ENCODE measurements at regions not wholly inside any gene's neighbourhood (a gene's known extent, or its start where the extent isn't known, plus 50 kb on each side); places are given as distances from the start of the nearest gene placed in this dataset.

DNA sequence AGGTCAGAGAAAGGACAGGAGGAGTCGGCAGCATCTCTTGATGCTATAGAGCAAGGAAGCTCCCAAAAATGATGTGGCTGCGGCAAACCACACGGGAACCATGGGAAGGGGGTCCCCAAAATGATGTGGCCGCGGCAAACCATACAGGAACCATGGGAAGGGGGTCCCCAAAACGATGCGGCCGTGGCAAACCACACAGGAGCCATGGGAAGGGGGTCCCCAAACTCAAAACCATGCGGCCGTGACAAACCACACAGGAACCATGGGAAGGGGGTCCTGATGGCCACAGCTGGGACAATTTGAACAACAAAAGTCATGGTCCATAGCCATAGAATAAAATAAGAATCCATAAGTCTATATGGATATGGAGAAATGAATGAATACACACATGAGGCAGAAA, 58.4 kb upstream of the GLI2 start:
- no peaks in the 10 kb centered on the region for H3K9me3 ChIP-seq (ENCODE audit: control insufficient read depth, low read length)
- intact Hi-C loops (cut with DNase I) = loop anchor here in 2 of 4 donors (5.0 to 10.0 kb wide), 3 partner anchors 122 to 330 kb away; partner anchors contain the start of gene INHBB (in 1 of the 2)
- H3K4me1 ChIP-seq (ENCODE audit: control insufficient read depth, insufficient read depth, low read length) = no peaks in the 10 kb centered on the region
- no peaks in the 10 kb centered on the region for H3K27me3 ChIP-seq (ENCODE audit: control insufficient read depth, insufficient read depth)
- 87% methylated on average over 10 of the region's 10 CpGs for WGBS
- DNase-seq (no peak), ATAC-seq (no peak)
- H3K4me3 ChIP-seq (ENCODE audit: low read length) = no peak overlapping the region
- H3K27ac ChIP-seq (ENCODE audit: low read length) = no peak overlapping the region

DNA sequence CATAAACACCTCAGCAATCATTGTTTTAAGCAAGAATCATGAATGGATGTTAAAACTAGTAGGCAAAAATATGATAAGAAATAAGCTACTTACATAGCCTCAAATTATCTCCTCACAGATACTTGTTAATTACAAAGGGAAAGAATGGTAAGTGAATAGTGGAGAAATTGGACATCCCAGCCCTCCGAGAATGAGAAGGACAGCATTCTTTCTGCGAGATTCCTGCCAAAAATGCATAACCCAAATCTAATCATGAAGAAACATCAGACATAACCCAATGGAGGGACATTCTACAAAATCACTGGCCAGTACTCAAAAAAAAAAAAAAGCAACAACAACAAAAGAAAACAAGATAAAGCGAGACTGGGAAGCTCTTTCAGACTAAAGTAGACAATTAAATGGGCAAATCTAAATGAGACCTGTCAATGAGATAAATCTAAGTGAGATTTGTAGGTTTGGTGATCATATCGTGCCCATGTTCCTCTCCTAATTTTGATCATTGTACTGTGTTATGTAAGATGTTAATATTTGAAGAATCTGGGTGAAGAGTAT, 57.9 kb upstream of the GLI2 start:
- intact Hi-C loops (cut with DNase I) = loop anchor here in 2 of 4 donors (2.0 to 10.0 kb wide), 4 partner anchors 123 to 335 kb away; partner anchors contain the start of gene INHBB (in 1 of the 2)

DNA sequence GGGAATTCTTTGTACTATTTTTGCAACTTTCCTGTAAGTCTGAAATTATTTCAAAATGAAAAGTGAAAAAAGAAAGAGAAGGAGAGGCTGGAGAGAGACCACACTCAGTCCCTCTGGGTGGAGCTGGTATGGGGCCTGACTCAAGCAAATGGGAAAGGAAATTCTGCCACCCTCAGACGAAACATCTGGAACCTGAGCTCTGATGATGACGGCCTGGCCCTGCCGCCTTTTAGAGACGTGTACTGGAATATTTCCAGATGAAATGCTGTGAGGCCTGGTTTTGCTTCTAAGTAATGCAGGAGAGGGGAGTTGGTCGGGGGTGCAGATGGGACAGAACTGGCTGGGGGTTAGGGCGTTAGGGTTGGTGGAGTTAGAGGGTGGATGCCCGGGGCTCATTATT, 57.4 kb upstream of the GLI2 start:
- Histone ChIP-seq H3K27me3 (ENCODE audit: control insufficient read depth, insufficient read depth) (no peaks in the 10 kb centered on the region), H3K4me3 (ENCODE audit: low read length) (no peak overlapping the region), H3K9me3 (ENCODE audit: control insufficient read depth, low read length) (no peaks in the 10 kb centered on the region), H3K4me1 (ENCODE audit: control insufficient read depth, insufficient read depth, low read length) (no peaks in the 10 kb centered on the region), H3K27ac (ENCODE audit: low read length) (no peak overlapping the region)
- WGBS = 52% methylated on average over 7 of the region's 7 CpGs
- DNase-seq (no peak), ATAC-seq (no peak)
- intact Hi-C loops (cut with DNase I) = loop anchor here in 2 of 4 donors (2.0 to 10.0 kb wide), 4 partner anchors 123 to 335 kb away; partner anchors contain the start of gene INHBB (in 1 of the 2)

More for the DNA sequence above, 57.9 kb upstream of the GLI2 start:
- ATAC-seq (no peak), DNase-seq (no peak)
- H3K4me3 ChIP-seq (ENCODE audit: low read length) = no peak overlapping the region
- WGBS = 67% methylated on average over 4 of the region's 4 CpGs
- no peaks in the 10 kb centered on the region for H3K4me1 ChIP-seq (ENCODE audit: control insufficient read depth, insufficient read depth, low read length)
- no peaks in the 10 kb centered on the region for H3K9me3 ChIP-seq (ENCODE audit: control insufficient read depth, low read length)
- no peak overlapping the region for H3K27ac ChIP-seq (ENCODE audit: low read length)
- H3K27me3 ChIP-seq (ENCODE audit: control insufficient read depth, insufficient read depth) = no peaks in the 10 kb centered on the region

DNA sequence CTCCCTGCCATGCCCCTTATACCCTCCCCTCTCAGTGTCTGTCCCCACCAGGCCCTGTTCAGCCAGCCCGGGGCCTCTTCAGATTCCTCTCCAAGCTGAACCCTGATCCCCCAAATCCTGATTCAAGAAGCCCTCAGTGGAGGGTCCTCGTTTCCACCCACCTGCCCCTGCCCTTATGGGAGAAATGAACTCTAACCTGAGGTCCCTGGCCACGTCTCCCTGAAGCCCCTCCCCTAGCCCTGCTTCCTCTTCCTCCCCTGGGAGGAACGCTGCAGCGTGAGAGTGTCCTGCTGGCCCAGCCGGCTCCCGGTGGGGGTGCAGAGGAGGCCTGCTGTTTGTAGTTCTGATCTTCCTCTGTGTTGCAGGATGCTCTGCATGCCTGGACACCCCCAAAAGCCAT, 56.7 kb upstream of the GLI2 start:
- Histone ChIP-seq H3K4me1 (ENCODE audit: control insufficient read depth, insufficient read depth, low read length) (no peaks in the 10 kb centered on the region), H3K9me3 (ENCODE audit: control insufficient read depth, low read length) (no peaks in the 10 kb centered on the region), H3K27ac (ENCODE audit: low read length) (no peak overlapping the region), H3K4me3 (ENCODE audit: low read length) (no peak overlapping the region), H3K27me3 (ENCODE audit: control insufficient read depth, insufficient read depth) (no peaks in the 10 kb centered on the region)
- DNase-seq (no peak), ATAC-seq (no peak)
- WGBS = 65% methylated on average over 7 of the region's 7 CpGs
- intact Hi-C loops (cut with DNase I) = loop anchor here in 2 of 4 donors (2.0 to 10.0 kb wide), 4 partner anchors 124 to 336 kb away; partner anchors contain the start of gene INHBB (in 1 of the 2)

DNA sequence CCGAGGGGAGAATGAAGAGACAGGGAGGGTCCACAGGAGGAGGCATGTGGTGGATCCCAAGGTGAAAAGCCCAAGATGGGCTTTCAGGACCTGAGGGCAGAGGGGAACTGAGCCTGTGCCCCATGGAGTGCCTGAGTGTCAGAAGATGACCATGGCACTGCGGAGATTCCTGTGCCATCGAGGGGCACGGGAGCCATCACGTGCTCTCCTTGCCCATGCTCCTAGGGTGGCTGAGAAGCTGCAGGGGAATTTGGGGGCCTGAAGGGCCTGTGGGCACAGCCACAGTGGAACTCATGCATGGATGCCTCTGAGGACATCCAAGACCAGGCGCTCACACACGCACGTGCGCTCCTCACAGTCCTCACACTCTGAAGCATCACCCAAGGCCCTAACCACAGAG, 56.1 kb upstream of the GLI2 start:
- no peaks in the 10 kb centered on the region for H3K9me3 ChIP-seq (ENCODE audit: control insufficient read depth, low read length)
- ATAC-seq (no peak), DNase-seq (no peak)
- H3K4me3 ChIP-seq (ENCODE audit: low read length) = no peak overlapping the region
- 96% methylated on average over 9 of the region's 9 CpGs for WGBS
- no peaks in the 10 kb centered on the region for H3K4me1 ChIP-seq (ENCODE audit: control insufficient read depth, insufficient read depth, low read length)
- no peaks in the 10 kb centered on the region for H3K27me3 ChIP-seq (ENCODE audit: control insufficient read depth, insufficient read depth)
- intact Hi-C loops (cut with DNase I) = loop anchor here in 2 of 4 donors (2.0 to 10.0 kb wide), 4 partner anchors 125 to 337 kb away; partner anchors contain the start of gene INHBB (in 1 of the 2)
- no peak overlapping the region for H3K27ac ChIP-seq (ENCODE audit: low read length)

DNA sequence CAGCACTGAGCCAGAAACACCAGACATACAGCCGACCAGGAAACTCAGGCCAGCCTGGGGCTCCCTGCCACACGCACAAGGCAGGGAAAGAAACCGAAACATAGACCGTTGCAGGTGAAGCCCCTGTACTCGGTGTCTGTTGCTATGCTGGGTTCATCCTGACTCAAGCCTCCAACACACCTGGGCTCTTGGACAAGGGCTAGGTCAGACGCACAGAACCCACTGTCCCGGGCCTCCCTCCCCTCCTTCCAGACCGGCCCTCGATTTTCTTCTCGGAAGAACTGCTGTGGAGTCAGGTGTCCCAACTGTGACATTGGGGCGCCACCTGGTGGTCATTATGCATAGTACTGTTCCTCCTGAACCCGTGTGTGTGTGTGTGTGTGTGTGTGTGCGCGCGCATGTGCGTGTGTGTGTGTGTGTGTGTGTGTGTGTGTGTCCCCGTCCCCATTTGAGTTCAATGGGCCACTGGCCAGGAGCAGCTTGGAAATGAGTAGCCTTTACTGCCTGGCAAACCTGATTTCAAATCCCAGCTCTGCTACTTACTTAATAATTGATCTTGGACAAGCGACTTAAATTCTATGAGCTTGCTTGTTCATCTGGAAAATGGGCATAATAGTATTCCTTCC, 55.4 kb upstream of the GLI2 start:
- no peaks in the 10 kb centered on the region for H3K9me3 ChIP-seq (ENCODE audit: control insufficient read depth, low read length)
- no peak overlapping the region for H3K27ac ChIP-seq (ENCODE audit: low read length)
- peak; percentile 77 to 81 for ATAC-seq
- WGBS = 18% methylated on average over 18 of the region's 18 CpGs
- H3K27me3 ChIP-seq (ENCODE audit: control insufficient read depth, insufficient read depth) = no peaks in the 10 kb centered on the region
- intact Hi-C loops (cut with DNase I) = loop anchor here in 2 of 4 donors (2.0 kb wide), 1 partner anchor 337 kb away; no protein-coding TSS in a partner anchor
- no peak overlapping the region for H3K4me3 ChIP-seq (ENCODE audit: low read length)
- peak; percentile 83 to 89 (median 87) for DNase-seq
- H3K4me1 ChIP-seq (ENCODE audit: control insufficient read depth, insufficient read depth, low read length) = no peaks in the 10 kb centered on the region

DNA sequence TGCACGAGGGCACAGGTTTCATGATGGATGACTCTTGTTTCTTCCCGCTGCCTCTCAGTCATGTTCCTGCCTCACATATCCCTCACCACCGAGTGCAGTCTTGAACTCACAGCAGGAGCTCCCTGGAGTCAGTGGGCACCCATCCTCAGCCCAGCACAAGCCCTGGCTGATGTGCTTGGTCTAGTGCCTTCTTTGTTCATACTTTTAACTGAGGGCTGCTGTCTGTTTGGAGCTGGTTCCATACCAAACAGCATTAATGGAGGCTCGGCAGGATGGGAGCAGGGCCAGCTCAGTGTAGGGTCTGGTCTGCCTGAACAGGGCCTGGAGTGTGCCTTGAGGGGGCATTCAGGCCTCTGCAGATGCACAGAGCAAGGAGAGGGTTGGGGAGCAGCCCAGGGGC, 54.5 kb upstream of the GLI2 start:
- no peak overlapping the region for H3K4me3 ChIP-seq (ENCODE audit: low read length)
- ATAC-seq (no peak), DNase-seq (no peak)
- WGBS = 63% methylated on average over 4 of the region's 4 CpGs
- no peaks in the 10 kb centered on the region for H3K4me1 ChIP-seq (ENCODE audit: control insufficient read depth, insufficient read depth, low read length)
- H3K27me3 ChIP-seq (ENCODE audit: control insufficient read depth, insufficient read depth) = no peaks in the 10 kb centered on the region
- no peaks in the 10 kb centered on the region for H3K9me3 ChIP-seq (ENCODE audit: control insufficient read depth, low read length)
- intact Hi-C loops (cut with DNase I) = loop anchor here in 2 of 4 donors (2.0 kb wide), 1 partner anchor 338 kb away; no protein-coding TSS in a partner anchor
- no peak overlapping the region for H3K27ac ChIP-seq (ENCODE audit: low read length)

DNA sequence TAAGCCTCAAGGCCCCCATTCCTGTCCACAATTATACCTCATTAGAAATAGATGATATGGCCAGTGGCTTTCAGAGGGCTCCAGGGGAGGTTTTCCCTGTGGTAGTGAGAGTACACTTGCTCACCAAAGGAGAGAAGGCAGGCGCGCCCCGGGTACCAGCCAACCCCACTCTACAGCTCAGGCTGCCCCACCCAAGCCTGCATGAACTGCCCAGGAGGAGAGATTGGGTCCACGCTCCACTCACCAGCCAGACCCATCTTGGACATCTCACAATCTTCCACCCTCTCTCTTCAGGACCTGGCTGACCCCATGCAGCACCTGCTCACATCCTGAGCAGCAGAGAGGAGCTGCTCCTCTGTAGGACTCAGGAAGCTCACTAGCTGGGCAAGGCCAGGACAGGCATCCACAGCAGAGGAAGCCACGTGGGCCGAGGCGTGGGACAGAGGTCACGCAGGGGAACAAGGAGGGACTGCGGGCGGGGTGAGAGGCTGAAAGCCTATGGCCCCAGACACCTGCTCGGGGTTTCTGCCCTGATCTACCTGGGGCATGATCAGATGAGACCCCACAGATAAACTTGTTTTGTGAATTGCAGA, 53.9 kb upstream of the GLI2 start:
- DNase-seq (no peak), ATAC-seq (no peak)
- H3K4me1 ChIP-seq (ENCODE audit: control insufficient read depth, insufficient read depth, low read length) = no peaks in the 10 kb centered on the region
- intact Hi-C loops (cut with DNase I) = loop anchor here in 2 of 4 donors (2.0 kb wide), 1 partner anchor 339 kb away; no protein-coding TSS in a partner anchor
- H3K27me3 ChIP-seq (ENCODE audit: control insufficient read depth, insufficient read depth) = no peaks in the 10 kb centered on the region
- 88% methylated on average over 11 of the region's 11 CpGs for WGBS
- no peak overlapping the region for H3K27ac ChIP-seq (ENCODE audit: low read length)
- H3K4me3 ChIP-seq (ENCODE audit: low read length) = no peak overlapping the region
- no peaks in the 10 kb centered on the region for H3K9me3 ChIP-seq (ENCODE audit: control insufficient read depth, low read length)

DNA sequence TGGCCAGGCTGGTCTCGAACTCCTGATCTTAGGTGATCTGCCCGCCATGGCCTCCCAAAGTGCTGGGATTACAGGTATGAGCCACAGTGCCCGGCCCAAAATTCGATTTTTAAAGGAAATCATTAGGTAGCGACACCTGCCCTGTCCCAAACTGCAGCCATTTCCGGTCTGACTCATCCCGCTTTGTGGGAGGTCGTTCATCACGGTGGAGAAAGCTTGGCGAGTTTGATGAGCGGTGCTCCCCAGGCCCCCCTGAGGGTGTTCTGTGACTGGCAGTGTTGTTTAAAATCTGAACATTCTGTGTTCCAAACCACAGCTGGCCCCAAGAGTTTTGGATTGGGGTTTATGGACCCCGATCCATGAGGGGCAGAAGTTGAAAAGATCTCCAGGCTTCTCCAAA, 53.0 kb upstream of the GLI2 start:
- Histone ChIP-seq H3K4me3 (ENCODE audit: low read length) (no peak overlapping the region), H3K27ac (ENCODE audit: low read length) (no peak overlapping the region), H3K4me1 (ENCODE audit: control insufficient read depth, insufficient read depth, low read length) (no peaks in the 10 kb centered on the region), H3K9me3 (ENCODE audit: control insufficient read depth, low read length) (no peaks in the 10 kb centered on the region), H3K27me3 (ENCODE audit: control insufficient read depth, insufficient read depth) (no peaks in the 10 kb centered on the region)
- intact Hi-C loops (cut with DNase I) = no loop called here
- WGBS = 72% methylated on average over 12 of the region's 12 CpGs
- ATAC-seq (no peak), DNase-seq (peak in 1 of 3 donors; percentile 23)

DNA sequence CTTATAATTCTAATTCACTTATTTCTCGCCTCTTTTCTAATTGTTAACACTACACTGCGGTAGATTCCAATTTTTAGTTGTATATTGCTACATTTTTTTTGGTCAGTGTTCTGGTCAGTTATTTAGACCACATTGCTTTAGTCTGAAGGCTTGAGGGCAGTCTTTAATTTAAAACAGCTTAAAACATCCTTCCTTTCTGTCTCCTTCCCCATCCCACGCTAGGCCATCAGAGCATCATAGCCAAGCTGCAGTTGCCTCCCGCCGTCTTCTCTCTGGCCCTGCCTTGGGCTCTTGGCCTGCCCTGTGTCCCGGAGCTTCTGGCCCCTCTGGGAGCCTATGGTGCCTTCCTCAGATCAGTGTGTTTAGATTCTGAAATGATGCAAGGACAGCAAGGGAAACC, 52.6 kb upstream of the GLI2 start:
- 82% methylated on average over 6 of the region's 6 CpGs for WGBS
- Histone ChIP-seq H3K9me3 (ENCODE audit: control insufficient read depth, low read length) (no peaks in the 10 kb centered on the region), H3K27ac (ENCODE audit: low read length) (no peak overlapping the region), H3K4me3 (ENCODE audit: low read length) (no peak overlapping the region), H3K4me1 (ENCODE audit: control insufficient read depth, insufficient read depth, low read length) (no peaks in the 10 kb centered on the region), H3K27me3 (ENCODE audit: control insufficient read depth, insufficient read depth) (no peaks in the 10 kb centered on the region)
- no peak for ATAC-seq
- intact Hi-C loops (cut with DNase I) = no loop called here
- DNase-seq = peak in 1 of 3 donors; percentile 6

DNA sequence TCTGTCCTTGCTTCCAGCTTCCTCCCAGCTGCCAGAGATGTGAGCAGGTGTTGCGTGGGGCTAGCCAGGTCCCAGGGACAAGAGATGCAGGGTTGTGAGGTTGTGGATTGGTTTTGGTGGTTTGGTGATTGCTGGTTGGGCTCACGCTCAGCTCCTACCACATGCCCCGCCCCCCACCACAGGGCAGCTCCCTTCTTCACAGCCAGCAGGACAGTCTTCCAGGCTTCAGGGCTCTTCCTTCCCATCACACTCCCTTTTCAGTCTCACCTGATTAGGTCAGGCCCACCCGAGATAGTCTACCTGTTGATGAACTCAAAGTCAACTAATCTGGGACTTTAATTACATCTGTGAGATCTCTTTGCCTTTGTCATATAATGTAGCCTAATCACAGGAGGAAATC, 52.0 kb upstream of the GLI2 start:
- no peaks in the 10 kb centered on the region for H3K27me3 ChIP-seq (ENCODE audit: control insufficient read depth, insufficient read depth)
- intact Hi-C loops (cut with DNase I) = no loop called here

More for the DNA sequence above, 52.0 kb upstream of the GLI2 start:
- Histone ChIP-seq H3K4me3 (ENCODE audit: low read length) (no peak overlapping the region), H3K9me3 (ENCODE audit: control insufficient read depth, low read length) (no peaks in the 10 kb centered on the region), H3K4me1 (ENCODE audit: control insufficient read depth, insufficient read depth, low read length) (no peaks in the 10 kb centered on the region), H3K27ac (ENCODE audit: low read length) (no peak overlapping the region)
- ATAC-seq (no peak), DNase-seq (peak in 1 of 3 donors; percentile 50)
- 79% methylated on average over 4 of the region's 4 CpGs for WGBS
